Neural cell (in vitro differentiated cells): ENCODE measurements at regions not wholly inside any gene's neighbourhood (a gene's known extent, or its start where the extent isn't known, plus 50 kb on each side); places are given as distances from the start of the nearest gene placed in this dataset.

Experiments
- H2AFZ ChIP-seq: fragments of 200-600, 300-800 bp; sonication (generic), shearing (Covaris generic); 2 replicates; pipeline ENCODE4 v1.6.0; 2014; ENCODE audit warnings: low read depth, mild to moderate bottlenecking, antibody characterized with exemption, low read length, moderate library complexity
- H3F3A ChIP-seq: fragments of 200-600 bp; shearing (Covaris generic); 2 replicates; pipeline ENCODE4 v1.6.1; 2016; ENCODE audit warnings: mild to moderate bottlenecking, moderate library complexity, mixed read lengths, antibody characterized with exemption, low read length; ENCODE audit not compliant: insufficient read depth, poor library complexity, severe bottlenecking
- H3K27ac ChIP-seq: fragments of 200-600, 300-800 bp; sonication (generic), shearing (Covaris generic); 2 replicates; pipeline ENCODE4 v1.5.1; 2014; ENCODE audit warnings: mild to moderate bottlenecking, low read length, moderate library complexity
- H3K27me3 ChIP-seq: fragments of 300-800, 200-600 bp; sonication (generic), shearing (Covaris generic); 2 replicates; pipeline ENCODE4 v1.6.0; 2014; ENCODE audit warnings: mild to moderate bottlenecking, low read depth, low read length, moderate library complexity; ENCODE audit not compliant: insufficient read depth
- H3K36me3 ChIP-seq: fragments of 300-800, 200-600 bp; sonication (generic), shearing (Covaris generic); 2 replicates; pipeline ENCODE4 v1.5.1; 2014; ENCODE audit warnings: mild to moderate bottlenecking, antibody characterized with exemption, low read length, moderate library complexity; ENCODE audit not compliant: insufficient read depth
- H3K4me2 ChIP-seq: fragments of 300-800, 200-600 bp; sonication (generic), shearing (Covaris generic); 2 replicates; pipeline ENCODE4 v1.6.0; 2014; ENCODE audit warnings: mild to moderate bottlenecking, low read length
- H3K4me3 ChIP-seq: fragments of 300-800, 200-600 bp; sonication (generic), shearing (Covaris generic); 2 replicates; pipeline ENCODE4 v1.5.1; 2014; ENCODE audit warnings: mild to moderate bottlenecking, low read length, moderate library complexity
- H3K79me2 ChIP-seq: fragments of 200-600 bp; shearing (Covaris generic); replicated peaks from 2 replicates; pipeline ENCODE4 v1.6.0; 2014; ENCODE audit warnings: mild to moderate bottlenecking, low read length, moderate library complexity; ENCODE audit not compliant: insufficient read depth
- H3K9ac ChIP-seq: fragments of 300-800, 200-600 bp; sonication (generic), shearing (Covaris generic); 2 replicates; pipeline ENCODE4 v1.6.1; 2016; ENCODE audit warnings: mild to moderate bottlenecking, low read length, mixed read lengths
- H3K9me2 ChIP-seq: fragments of 200-600 bp; shearing (Covaris generic); 2 replicates; pipeline ENCODE4 v1.6.1; 2016; ENCODE audit warnings: mild to moderate bottlenecking, low read length, mixed read lengths; ENCODE audit not compliant: insufficient read depth
- H3K9me3 ChIP-seq: fragments of 200-600, 300-800 bp; sonication (generic), shearing (Covaris generic); 2 replicates; pipeline ENCODE4 v1.6.1; 2016; ENCODE audit warnings: mild to moderate bottlenecking, mixed run types, low read length, moderate library complexity, mixed read lengths
- H4K20me1 ChIP-seq: fragments of 200-600 bp; shearing (Covaris generic); 2 replicates; pipeline ENCODE4 v1.6.1; 2016; ENCODE audit warnings: mild to moderate bottlenecking, mixed run types; ENCODE audit not compliant: insufficient read depth
- EP300 ChIP-seq: fragments of 450-650 bp; conservative IDR thresholded peaks from 2 replicates; pipeline ENCODE4 v1.6.1; 2014; ENCODE audit warnings: antibody characterized with exemption, mild to moderate bottlenecking, moderate library complexity; ENCODE audit not compliant: poor library complexity, severe bottlenecking
- EZH2 ChIP-seq: fragments of 200-600, 300-800 bp; shearing (Covaris generic), sonication (generic); IDR thresholded peaks from 2 replicates; pipeline ENCODE4 v1.6.1; 2014; ENCODE audit warnings: antibody characterized with exemption, low read length, borderline replicate concordance, mild to moderate bottlenecking; ENCODE audit not compliant: insufficient read depth, poor library complexity, severe bottlenecking
- MXI1 ChIP-seq: fragments of 450-650 bp; conservative IDR thresholded peaks from 2 replicates; pipeline ENCODE4 v1.6.1; 2014; ENCODE audit warnings: antibody characterized with exemption, mild to moderate bottlenecking; ENCODE audit not compliant: poor library complexity, severe bottlenecking
- POLR2AphosphoS5 ChIP-seq: IDR thresholded peaks from 2 replicates; pipeline ENCODE4 v1.6.1; 2012
- RAD21 ChIP-seq: fragments of 450-650 bp; conservative IDR thresholded peaks from 2 replicates; pipeline ENCODE4 v1.6.1; 2014; ENCODE audit warnings: antibody characterized with exemption, mild to moderate bottlenecking, moderate library complexity
- SMC3 ChIP-seq: fragments of 450-650 bp; conservative IDR thresholded peaks from 2 replicates; pipeline ENCODE4 v1.6.1; 2014; ENCODE audit warnings: antibody characterized with exemption, mild to moderate bottlenecking, moderate library complexity; ENCODE audit not compliant: poor library complexity
- TAF1 ChIP-seq: IDR thresholded peaks from 2 replicates; pipeline ENCODE4 v1.6.1; 2012; ENCODE audit warnings: low read depth
- TF ChIP-seq, protein P1 (sequence below): fragments of 450-650 bp; IDR thresholded peaks from 2 replicates; pipeline ENCODE4 v1.5.1; 2014; ENCODE audit warnings: antibody characterized with exemption, mild to moderate bottlenecking, moderate library complexity; ENCODE audit not compliant: poor library complexity, severe bottlenecking
- TF ChIP-seq, protein P2 (sequence below): IDR thresholded peaks from 2 replicates; pipeline ENCODE4 v1.6.1; 2012; ENCODE audit warnings: borderline replicate concordance

DNA sequence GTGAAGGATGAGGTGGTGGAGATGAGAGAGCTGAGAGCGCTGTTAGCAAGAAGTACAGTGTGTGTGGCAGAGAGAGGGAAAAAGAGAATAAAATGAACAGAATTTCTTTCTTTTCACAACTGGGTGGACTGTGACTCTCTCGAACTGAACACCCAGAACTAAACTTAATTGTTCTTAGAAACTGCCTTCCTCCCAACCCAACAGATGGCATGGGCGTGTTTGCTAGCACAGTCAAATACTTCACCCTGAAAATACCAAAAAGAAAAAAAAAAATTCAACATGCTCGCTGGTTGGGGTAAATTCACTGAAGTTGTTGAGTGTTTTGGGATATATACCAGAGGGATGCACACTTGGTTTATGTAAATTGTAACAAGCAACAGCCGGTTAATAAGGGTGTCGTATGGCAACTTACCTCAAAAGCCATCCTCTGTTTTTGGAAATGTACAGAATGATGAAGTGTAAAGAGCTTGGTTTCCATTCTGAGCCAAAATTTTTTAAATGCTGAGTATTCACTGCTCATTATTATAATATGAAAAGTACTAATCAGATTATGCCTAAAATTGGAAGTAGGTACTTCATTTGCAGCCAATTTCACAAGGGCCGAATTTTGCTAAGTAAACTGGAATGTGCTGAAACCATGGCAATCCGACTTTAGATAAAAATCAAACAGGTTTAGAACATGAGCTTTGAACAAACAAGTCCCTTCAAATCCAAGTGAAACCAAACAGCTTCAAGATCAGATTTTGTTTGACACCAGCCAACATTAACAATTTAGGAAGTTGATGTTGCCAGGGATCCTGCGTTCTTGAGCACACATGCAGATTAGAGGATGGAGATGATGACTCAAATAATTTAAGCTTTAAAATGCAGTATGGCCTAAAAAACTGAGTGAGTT, 115.8 kb downstream of the ZIC5 start:
- no peaks in the 10 kb centered on the region for H3F3A ChIP-seq
- H2AFZ ChIP-seq, result no peak overlapping the region
- H3K27me3 ChIP-seq, result no peaks in the 10 kb centered on the region
- no peak overlapping the region for H3K4me2 ChIP-seq
- TF ChIP-seq POLR2AphosphoS5 (no peak), SMC3 (no peak), EP300 (no peak), RAD21 (no peak), MXI1 (no peak)
- H3K27ac ChIP-seq, result no peak overlapping the region
- H3K79me2 ChIP-seq, result no peaks in the 10 kb centered on the region
- no peaks in the 10 kb centered on the region for H3K36me3 ChIP-seq
- no peaks in the 10 kb centered on the region for H3K9me3 ChIP-seq
- H3K9ac ChIP-seq, result no peak overlapping the region
- no peaks in the 10 kb centered on the region for H3K9me2 ChIP-seq
- no peaks in the 10 kb centered on the region for H4K20me1 ChIP-seq
- no peak overlapping the region for H3K4me3 ChIP-seq

DNA sequence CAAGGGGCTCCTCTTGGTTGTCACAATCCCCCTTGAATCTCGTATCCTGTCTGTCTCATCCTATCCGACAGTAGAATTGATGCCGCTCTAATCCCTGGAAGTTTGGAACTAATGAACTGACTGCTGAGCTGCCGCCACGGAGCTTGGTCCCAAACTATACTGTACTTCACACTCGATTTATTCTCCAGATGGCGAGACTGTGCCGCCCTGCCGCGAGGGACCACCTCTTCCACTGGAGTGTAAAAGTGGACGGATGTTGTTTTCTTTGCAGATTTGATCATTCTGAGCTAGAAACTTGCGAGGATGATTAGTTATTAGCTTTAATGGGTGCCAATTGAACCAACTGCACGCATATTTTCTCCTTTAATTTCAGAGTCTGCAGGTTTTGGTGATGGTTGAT, 117.2 kb downstream of the ZIC5 start:
- H3K27me3 ChIP-seq, result no peaks in the 10 kb centered on the region
- H4K20me1 ChIP-seq, result no peaks in the 10 kb centered on the region
- H3F3A ChIP-seq, result no peaks in the 10 kb centered on the region
- H3K9me3 ChIP-seq, result no peaks in the 10 kb centered on the region
- no peak overlapping the region for H3K27ac ChIP-seq
- no peak overlapping the region for H3K4me3 ChIP-seq
- no peak overlapping the region for H2AFZ ChIP-seq
- H3K79me2 ChIP-seq, result no peaks in the 10 kb centered on the region
- TF ChIP-seq, protein P1, sequence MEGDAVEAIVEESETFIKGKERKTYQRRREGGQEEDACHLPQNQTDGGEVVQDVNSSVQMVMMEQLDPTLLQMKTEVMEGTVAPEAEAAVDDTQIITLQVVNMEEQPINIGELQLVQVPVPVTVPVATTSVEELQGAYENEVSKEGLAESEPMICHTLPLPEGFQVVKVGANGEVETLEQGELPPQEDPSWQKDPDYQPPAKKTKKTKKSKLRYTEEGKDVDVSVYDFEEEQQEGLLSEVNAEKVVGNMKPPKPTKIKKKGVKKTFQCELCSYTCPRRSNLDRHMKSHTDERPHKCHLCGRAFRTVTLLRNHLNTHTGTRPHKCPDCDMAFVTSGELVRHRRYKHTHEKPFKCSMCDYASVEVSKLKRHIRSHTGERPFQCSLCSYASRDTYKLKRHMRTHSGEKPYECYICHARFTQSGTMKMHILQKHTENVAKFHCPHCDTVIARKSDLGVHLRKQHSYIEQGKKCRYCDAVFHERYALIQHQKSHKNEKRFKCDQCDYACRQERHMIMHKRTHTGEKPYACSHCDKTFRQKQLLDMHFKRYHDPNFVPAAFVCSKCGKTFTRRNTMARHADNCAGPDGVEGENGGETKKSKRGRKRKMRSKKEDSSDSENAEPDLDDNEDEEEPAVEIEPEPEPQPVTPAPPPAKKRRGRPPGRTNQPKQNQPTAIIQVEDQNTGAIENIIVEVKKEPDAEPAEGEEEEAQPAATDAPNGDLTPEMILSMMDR, result no peak
- TF ChIP-seq SMC3 (no peak), EP300 (no peak), POLR2AphosphoS5 (no peak), RAD21 (no peak), MXI1 (no peak), TAF1 (no peak), EZH2 (no peak)
- TF ChIP-seq, protein P2, sequence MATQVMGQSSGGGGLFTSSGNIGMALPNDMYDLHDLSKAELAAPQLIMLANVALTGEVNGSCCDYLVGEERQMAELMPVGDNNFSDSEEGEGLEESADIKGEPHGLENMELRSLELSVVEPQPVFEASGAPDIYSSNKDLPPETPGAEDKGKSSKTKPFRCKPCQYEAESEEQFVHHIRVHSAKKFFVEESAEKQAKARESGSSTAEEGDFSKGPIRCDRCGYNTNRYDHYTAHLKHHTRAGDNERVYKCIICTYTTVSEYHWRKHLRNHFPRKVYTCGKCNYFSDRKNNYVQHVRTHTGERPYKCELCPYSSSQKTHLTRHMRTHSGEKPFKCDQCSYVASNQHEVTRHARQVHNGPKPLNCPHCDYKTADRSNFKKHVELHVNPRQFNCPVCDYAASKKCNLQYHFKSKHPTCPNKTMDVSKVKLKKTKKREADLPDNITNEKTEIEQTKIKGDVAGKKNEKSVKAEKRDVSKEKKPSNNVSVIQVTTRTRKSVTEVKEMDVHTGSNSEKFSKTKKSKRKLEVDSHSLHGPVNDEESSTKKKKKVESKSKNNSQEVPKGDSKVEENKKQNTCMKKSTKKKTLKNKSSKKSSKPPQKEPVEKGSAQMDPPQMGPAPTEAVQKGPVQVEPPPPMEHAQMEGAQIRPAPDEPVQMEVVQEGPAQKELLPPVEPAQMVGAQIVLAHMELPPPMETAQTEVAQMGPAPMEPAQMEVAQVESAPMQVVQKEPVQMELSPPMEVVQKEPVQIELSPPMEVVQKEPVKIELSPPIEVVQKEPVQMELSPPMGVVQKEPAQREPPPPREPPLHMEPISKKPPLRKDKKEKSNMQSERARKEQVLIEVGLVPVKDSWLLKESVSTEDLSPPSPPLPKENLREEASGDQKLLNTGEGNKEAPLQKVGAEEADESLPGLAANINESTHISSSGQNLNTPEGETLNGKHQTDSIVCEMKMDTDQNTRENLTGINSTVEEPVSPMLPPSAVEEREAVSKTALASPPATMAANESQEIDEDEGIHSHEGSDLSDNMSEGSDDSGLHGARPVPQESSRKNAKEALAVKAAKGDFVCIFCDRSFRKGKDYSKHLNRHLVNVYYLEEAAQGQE, result no peak
- H3K9me2 ChIP-seq, result no peaks in the 10 kb centered on the region
- no peak overlapping the region for H3K4me2 ChIP-seq
- H3K9ac ChIP-seq, result no peak overlapping the region
- H3K36me3 ChIP-seq, result no peaks in the 10 kb centered on the region
